HCT116 (cell line): ENCODE measurements at regions not wholly inside any gene's neighbourhood (a gene's known extent, or its start where the extent isn't known, plus 50 kb on each side); places are given as distances from the start of the nearest gene placed in this dataset.

ENCODE experiments used
- ATAC-seq: fragments of 200-7000 bp; cut with Tn5 transposase; 2 replicates; pipeline ENCODE4 v1.9.1; 2020; ENCODE audit warnings: mild to moderate bottlenecking, moderate library complexity
- BruUV-seq: library from RNA; stranded (reverse); fragments of 400-500 nt; replicated peaks from 2 replicates; lab custom pipeline; 2021; lab: Mats Ljungman, UMichigan
- CTCF ChIA-PET: fragments of 300-600 bp; sonication (Branson Sonifier 250); formaldehyde crosslinking; loops from one replicate; lab custom pipeline; 2021; ENCODE audit warnings: antibody characterized with exemption; lab: Charles Lee
- POLR2A ChIA-PET: fragments of 300-600, 350-600 bp; sonication (Branson Sonifier 250); formaldehyde crosslinking; loops from one replicate; lab custom pipeline; 2021; ENCODE audit warnings: antibody characterized with exemption; lab: Charles Lee
- RAD21 ChIA-PET, 2 experiments: fragments of 300-600 bp; sonication (Branson Sonifier 250); formaldehyde crosslinking; loops; one replicate each; lab custom pipeline; 2023; ENCODE audit warnings: low total read pairs in 2 of 2; ENCODE audit not compliant: uncharacterized antibody in 2 of 2, unreplicated experiment in 2 of 2, low non-redundant PET in 1 of 2; lab: Charles Lee
- DNase-seq: peaks from one replicate; pipeline ENCODE4 v3.0.0-alpha.2; 2010; ENCODE audit warnings: low read depth, low spot score
- H2AFZ ChIP-seq: fragments of 200-600 bp; shearing (Covaris generic), sonication (generic); 2 replicates; pipeline ENCODE4 v1.6.1; 2017; ENCODE audit warnings: low read depth, mixed run types, mixed read lengths, antibody characterized with exemption, low read length; ENCODE audit not compliant: poor library complexity, severe bottlenecking
- H3K27ac ChIP-seq: 2 replicates; pipeline ENCODE4 v1.5.1; 2012; ENCODE audit warnings: low read depth, low read length
- H3K27me3 ChIP-seq: fragments of 200-600 bp; sonication (generic); 2 replicates; pipeline ENCODE4 v1.6.1; 2016; ENCODE audit warnings: mixed run types, low read length, mixed read lengths; ENCODE audit not compliant: insufficient read depth
- H3K36me3 ChIP-seq, 2 experiments: fragments of 200-500 bp in 1 of 2; fragments of 200-600 bp in 1 of 2; sonication (Bioruptor generic) in 1 of 2; sonication (generic) in 1 of 2; 2 replicates each; pipeline versions ENCODE4 v1.5.1 to v1.6.1; 2014 to 2016; ENCODE audit warnings: low read length in 2 of 2, inconsistent platforms in 1 of 2, mixed read lengths in 1 of 2, mixed run types in 1 of 2; ENCODE audit not compliant: insufficient read depth in 2 of 2, control insufficient read depth in 1 of 2
- H3K4me1 ChIP-seq, 2 experiments: fragments of 200-600 bp in 1 of 2; sonication (generic) in 1 of 2; 2 replicates each; pipeline versions ENCODE4 v1.5.1 to v1.6.1; 2012 to 2017; ENCODE audit warnings: low read length in 2 of 2, inconsistent platforms in 1 of 2, mild to moderate bottlenecking in 1 of 2, mixed read lengths in 1 of 2, mixed run types in 1 of 2, moderate library complexity in 1 of 2; ENCODE audit not compliant: insufficient read depth in 2 of 2, control insufficient read depth in 1 of 2
- H3K4me2 ChIP-seq: fragments of 200-600 bp; sonication (generic); 2 replicates; pipeline ENCODE4 v1.6.1; 2017; ENCODE audit warnings: mixed run types, low read length, mixed read lengths
- H3K4me3 ChIP-seq, 2 experiments: fragments of 200-600 bp in 1 of 2; sonication (generic) in 1 of 2; replicated peaks in 1 of 2; 2 replicates each; pipeline ENCODE4 v1.5.1; 2011 to 2016; ENCODE audit warnings: low read length in 2 of 2, control low read depth in 1 of 2, low read depth in 1 of 2, mild to moderate bottlenecking in 1 of 2, mixed read lengths in 1 of 2, mixed run types in 1 of 2
- H3K79me2 ChIP-seq: fragments of 200-600 bp; sonication (generic); 2 replicates; pipeline ENCODE4 v1.6.1; 2017; ENCODE audit warnings: mild to moderate bottlenecking, mixed run types, low read length, moderate library complexity, mixed read lengths; ENCODE audit not compliant: insufficient read depth
- H3K9ac ChIP-seq: fragments of 200-600 bp; sonication (generic); 2 replicates; pipeline ENCODE4 v1.6.1; 2016; ENCODE audit warnings: low read length, mixed read lengths
- H3K9me2 ChIP-seq: fragments of 200-600 bp; sonication (generic), shearing (Covaris generic); 2 replicates; pipeline ENCODE4 v1.6.1; 2017; ENCODE audit warnings: mixed run types, mild to moderate bottlenecking, moderate library complexity; ENCODE audit not compliant: insufficient read depth
- H3K9me3 ChIP-seq, 2 experiments: fragments of 200-500 bp in 1 of 2; fragments of 200-600 bp in 1 of 2; sonication (Bioruptor generic) in 1 of 2; sonication (generic) in 1 of 2; 2 replicates each; pipeline ENCODE4 v1.6.1; 2014 to 2017; ENCODE audit warnings: low read length in 2 of 2, mixed read lengths in 2 of 2, inconsistent platforms in 1 of 2, low read depth in 1 of 2, mild to moderate bottlenecking in 1 of 2, mixed run types in 1 of 2, moderate library complexity in 1 of 2; ENCODE audit not compliant: control insufficient read depth in 1 of 2, insufficient read depth in 1 of 2
- H4K20me1 ChIP-seq: fragments of 200-600 bp; sonication (generic), shearing (Covaris generic); 2 replicates; pipeline ENCODE4 v1.6.1; 2017; ENCODE audit warnings: mixed run types, mild to moderate bottlenecking, moderate library complexity; ENCODE audit not compliant: insufficient read depth
- ATF3 ChIP-seq: IDR thresholded peaks from 2 replicates; pipeline ENCODE4 v1.6.1; 2012
- CTCF ChIP-seq, 3 experiments: fragments of 200-600 bp in 1 of 3; sonication (generic) in 1 of 3; IDR thresholded peaks in 2 of 3; conservative IDR thresholded peaks in 1 of 3; 2 replicates each; pipeline ENCODE4 v1.5.1; 2012 to 2017; ENCODE audit warnings: low read depth in 2 of 3, low read length in 2 of 3, antibody characterized with exemption in 1 of 3, borderline replicate concordance in 1 of 3, control low read depth in 1 of 3, mild to moderate bottlenecking in 1 of 3, mixed read lengths in 1 of 3, mixed run types in 1 of 3, moderate library complexity in 1 of 3; ENCODE audit not compliant: insufficient read depth in 1 of 3
- ELF1 ChIP-seq: IDR thresholded peaks from 2 replicates; pipeline ENCODE4 v1.6.1; 2012; ENCODE audit warnings: low read depth, borderline replicate concordance
- EZH2 ChIP-seq: fragments of 200-600 bp; sonication (generic); IDR thresholded peaks from 2 replicates; pipeline ENCODE4 v1.6.1; 2017; ENCODE audit warnings: antibody characterized with exemption, mixed run types
- EZH2phosphoT487 ChIP-seq: fragments of 200-600 bp; IDR thresholded peaks from 2 replicates; pipeline ENCODE4 v1.6.1; 2018; ENCODE audit warnings: antibody characterized with exemption, borderline replicate concordance
- MAX ChIP-seq: IDR thresholded peaks from 2 replicates; pipeline ENCODE4 v1.6.1; 2012
- POLR2A ChIP-seq: IDR thresholded peaks from 2 replicates; pipeline ENCODE4 v1.7.0; 2011; ENCODE audit warnings: borderline replicate concordance; ENCODE audit not compliant: insufficient read depth, insufficient read length; ENCODE audit errors: extremely low read depth
- POLR2AphosphoS5 ChIP-seq: IDR thresholded peaks from 2 replicates; pipeline ENCODE4 v1.6.1; 2011; ENCODE audit warnings: mild to moderate bottlenecking, low read depth, low read length, moderate library complexity
- RAD21 ChIP-seq: IDR thresholded peaks from 2 replicates; pipeline ENCODE4 v1.6.1; 2012; ENCODE audit warnings: low read depth, mild to moderate bottlenecking
- REST ChIP-seq: IDR thresholded peaks from 2 replicates; pipeline ENCODE4 v1.6.1; 2012; ENCODE audit warnings: low read depth
- SIN3A ChIP-seq: IDR thresholded peaks from 2 replicates; pipeline ENCODE4 v1.6.1; 2012; ENCODE audit warnings: low read depth
- SRF ChIP-seq: IDR thresholded peaks from 2 replicates; pipeline ENCODE4 v1.6.1; 2012; ENCODE audit warnings: low read depth
- TCF7L2 ChIP-seq: IDR thresholded peaks from 2 replicates; pipeline ENCODE4 v1.7.0; 2011; ENCODE audit warnings: borderline replicate concordance, inconsistent platforms; ENCODE audit not compliant: insufficient read depth, insufficient read length; ENCODE audit errors: extremely low read depth
- ZFX ChIP-seq: fragments of 450-650 bp; IDR thresholded peaks from 2 replicates; pipeline ENCODE4 v1.6.1; 2017
- intact Hi-C: fragments of 100-400 bp; cut with micrococcal nuclease; formaldehyde crosslinking; loops from 2 replicates; pipeline ENCODE4 v1.10.0; 2022

- TF ChIP-seq EZH2 (no peak), ZFX (no peak), ELF1 (no peak)
- Histone ChIP-seq H3K9me2 (no peaks in the 10 kb centered on the region), H3K36me3 (no peaks in the 10 kb centered on the region), H3K27me3 (peaks cover 13% of the 10 kb centered on the region; the same call in 1 of the 2 replicates), H3K9me3 (no peaks in the 10 kb centered on the region), H3K4me1 (no peaks in the 10 kb centered on the region), H3K27ac (no peak overlapping the region), H2AFZ (no peak overlapping the region), H3K4me3 (no peak overlapping the region), H3K4me2 (no peak overlapping the region), H3K9ac (no peak overlapping the region), H3K79me2 (no peaks in the 10 kb centered on the region), H4K20me1 (no peaks in the 10 kb centered on the region)
- no peak for ATAC-seq
- ChIA-PET POLR2A (no interaction called here), RAD21 (no interaction called here), CTCF (no interaction called here)
- no peak for DNase-seq
- intact Hi-C loops = no loop called here
- BruUV-seq = no TSS peak
These were observed 130.4 kb downstream of the CCDC74A start for GRCh38 chr2:131657895-131658768.

GRCh38 chr2:131658769-131659131, 131.1 kb downstream of the CCDC74A start:
- ChIA-PET POLR2A (no interaction called here), CTCF (no interaction called here)
- ATAC-seq (no peak), DNase-seq (no peak)
- peaks cover 13% of the 10 kb centered on the region; the same call in 1 of the 2 replicates for H3K27me3 ChIP-seq
- H3K79me2 ChIP-seq = no peaks in the 10 kb centered on the region
- no peak overlapping the region for H3K4me3 ChIP-seq
- no peaks in the 10 kb centered on the region for H3K36me3 ChIP-seq
- no TSS peak for BruUV-seq
- intact Hi-C loops = no loop called here
- no peaks in the 10 kb centered on the region for H3K9me3 ChIP-seq
- no peak overlapping the region for H3K4me2 ChIP-seq
- no peak for TF ChIP-seq POLR2A
- TF ChIP-seq TCF7L2 = no peak
- no peak for TF ChIP-seq RAD21
- no peak for TF ChIP-seq SIN3A
- TF ChIP-seq MAX = no peak
- TF ChIP-seq CTCF (IDR thresholded peaks at IDR 0.05 in 2 of 3, conservative IDR thresholded peaks at IDR 0.05 in 1 of 3; ENCODE audit: borderline replicate concordance in 1 of 3, insufficient read depth in 1 of 3, low read depth in 2 of 3, low read length in 2 of 3) = no peak
- no peak for TF ChIP-seq REST
- TF ChIP-seq SRF = no peak
- TF ChIP-seq ATF3 = no peak
- no peak for TF ChIP-seq EZH2phosphoT487
- TF ChIP-seq POLR2AphosphoS5 = no peak
- TF ChIP-seq, all 23 proteins: peak for 0
- no peaks in the 10 kb centered on the region for H4K20me1 ChIP-seq
- RAD21 ChIA-PET = no interaction called here
- H3K9ac ChIP-seq = no peak overlapping the region
- no peak overlapping the region for H2AFZ ChIP-seq
- H3K4me1 ChIP-seq = no peaks in the 10 kb centered on the region
- no peak overlapping the region for H3K27ac ChIP-seq
- H3K9me2 ChIP-seq = no peaks in the 10 kb centered on the region
